Sigmoid colon (tissue), 4 donors: ENCODE measurements at regions not wholly inside any gene's neighbourhood (a gene's known extent, or its start where the extent isn't known, plus 50 kb on each side); places are given as distances from the start of the nearest gene placed in this dataset.

Source experiments
- EP300 ChIP-seq, 4 donors: sonication (generic); formaldehyde crosslinking; IDR thresholded peaks; one replicate each; pipeline ENCODE4 v1.6.1; 2017; ENCODE audit warnings: antibody characterized with exemption in 4 of 4
- POLR2A ChIP-seq, 2 donors: fragments of 450-650 bp; IDR thresholded peaks; one replicate each; pipeline ENCODE4 v1.6.1; 2016; ENCODE audit warnings: antibody characterized with exemption in 2 of 2, mild to moderate bottlenecking in 2 of 2, moderate library complexity in 2 of 2
- POLR2AphosphoS5 ChIP-seq, 4 donors: sonication (generic); formaldehyde crosslinking; IDR thresholded peaks; one replicate each; pipeline ENCODE4 v1.6.1; 2017; ENCODE audit warnings: antibody characterized with exemption in 4 of 4
- TF ChIP-seq, protein P1 (sequence below), 4 experiments: fragments of 450-650 bp in 3 of 4; fragments of 200-600 bp in 1 of 4; IDR thresholded peaks; one replicate each; pipeline ENCODE4 v1.5.1; 2016 to 2019; ENCODE audit warnings: antibody characterized with exemption in 4 of 4, mild to moderate bottlenecking in 3 of 4, moderate library complexity in 2 of 4

GRCh38 chr14:76264384-76264783 is 111.6 kb upstream of the ESRRB start:
- TF ChIP-seq, protein P1, sequence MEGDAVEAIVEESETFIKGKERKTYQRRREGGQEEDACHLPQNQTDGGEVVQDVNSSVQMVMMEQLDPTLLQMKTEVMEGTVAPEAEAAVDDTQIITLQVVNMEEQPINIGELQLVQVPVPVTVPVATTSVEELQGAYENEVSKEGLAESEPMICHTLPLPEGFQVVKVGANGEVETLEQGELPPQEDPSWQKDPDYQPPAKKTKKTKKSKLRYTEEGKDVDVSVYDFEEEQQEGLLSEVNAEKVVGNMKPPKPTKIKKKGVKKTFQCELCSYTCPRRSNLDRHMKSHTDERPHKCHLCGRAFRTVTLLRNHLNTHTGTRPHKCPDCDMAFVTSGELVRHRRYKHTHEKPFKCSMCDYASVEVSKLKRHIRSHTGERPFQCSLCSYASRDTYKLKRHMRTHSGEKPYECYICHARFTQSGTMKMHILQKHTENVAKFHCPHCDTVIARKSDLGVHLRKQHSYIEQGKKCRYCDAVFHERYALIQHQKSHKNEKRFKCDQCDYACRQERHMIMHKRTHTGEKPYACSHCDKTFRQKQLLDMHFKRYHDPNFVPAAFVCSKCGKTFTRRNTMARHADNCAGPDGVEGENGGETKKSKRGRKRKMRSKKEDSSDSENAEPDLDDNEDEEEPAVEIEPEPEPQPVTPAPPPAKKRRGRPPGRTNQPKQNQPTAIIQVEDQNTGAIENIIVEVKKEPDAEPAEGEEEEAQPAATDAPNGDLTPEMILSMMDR (IDR thresholded peaks at IDR 0.05): no peak
- TF ChIP-seq POLR2A (IDR thresholded peaks at IDR 0.05) (no peak), EP300 (IDR thresholded peaks at IDR 0.05) (no peak), POLR2AphosphoS5 (IDR thresholded peaks at IDR 0.05) (no peak)
